HAP-1 (cell line): ENCODE measurements at regions not wholly inside any gene's neighbourhood (a gene's known extent, or its start where the extent isn't known, plus 50 kb on each side); places are given as distances from the start of the nearest gene placed in this dataset.
"Not testable (repeated sequence)": the region's sequence is repeated elsewhere in the genome, so short reads cannot be mapped to it uniquely, and the experiment has no call there.

Source experiments
- DNase-seq, 2 experiments: peaks; one replicate each; pipeline ENCODE4 v3.0.0-alpha.2; 2016 to 2020; ENCODE audit warnings: low spot score in 2 of 2
- H3K27me3 ChIP-seq: fragments of 250-450 bp; sonication (Bioruptor Pico); 2 replicates; pipeline ENCODE4 v1.5.1; 2020; ENCODE audit warnings: low read depth, mild to moderate bottlenecking, moderate library complexity
- H3K36me3 ChIP-seq: fragments of 250-450 bp; sonication (Bioruptor Pico); replicated peaks from 2 replicates; pipeline ENCODE4 v1.5.1; 2020; ENCODE audit warnings: mild to moderate bottlenecking
- H3K4me1 ChIP-seq: fragments of 250-450 bp; sonication (Bioruptor Pico); 2 replicates; pipeline ENCODE4 v1.5.1; 2020; ENCODE audit warnings: mild to moderate bottlenecking
- H3K4me3 ChIP-seq: fragments of 250-450 bp; sonication (Bioruptor Pico); 2 replicates; pipeline ENCODE4 v1.5.1; 2020; ENCODE audit warnings: mild to moderate bottlenecking, moderate library complexity
- H3K9me3 ChIP-seq: fragments of 250-450 bp; sonication (Bioruptor Pico); 2 replicates; pipeline ENCODE4 v1.5.1; 2020; ENCODE audit warnings: mild to moderate bottlenecking, moderate library complexity
- in situ Hi-C: fragments of 300-500 bp; cut with MboI; formaldehyde crosslinking; loops from 3 replicates; pipeline ENCODE4 v1.14.3; 2020; ENCODE audit warnings: low sequenced_read_pairs, inconsistent platforms, mixed read lengths

GRCh38 chr2:61677942-61678341, 139.8 kb upstream of the XPO1 start:
- in situ Hi-C loops: no loop called here
- no peaks in the 10 kb centered on the region; the same call in none of the 2 replicates for H3K9me3 ChIP-seq
- H3K27me3 ChIP-seq: no peaks in the 10 kb centered on the region
- no peaks in the 10 kb centered on the region for H3K4me1 ChIP-seq
- DNase-seq: no peak
- H3K36me3 ChIP-seq: no peaks in the 10 kb centered on the region
- no peak overlapping the region for H3K4me3 ChIP-seq

GRCh38 chr2:61677306-61677705, 139.2 kb upstream of the XPO1 start:
- H3K9me3 ChIP-seq: no peaks in the 10 kb centered on the region; the same call in none of the 2 replicates
- no peaks in the 10 kb centered on the region for H3K27me3 ChIP-seq
- DNase-seq: no peak
- H3K4me3 ChIP-seq: no peak overlapping the region
- no peaks in the 10 kb centered on the region for H3K36me3 ChIP-seq
- H3K4me1 ChIP-seq: peaks cover 1% of the 10 kb centered on the region
- in situ Hi-C loops: no loop called here

- no peaks in the 10 kb centered on the region for H3K36me3 ChIP-seq
- in situ Hi-C loops: no loop called here
Measured at GRCh38 chr2:61675204-61675603, 137.0 kb upstream of the XPO1 start.

DNA sequence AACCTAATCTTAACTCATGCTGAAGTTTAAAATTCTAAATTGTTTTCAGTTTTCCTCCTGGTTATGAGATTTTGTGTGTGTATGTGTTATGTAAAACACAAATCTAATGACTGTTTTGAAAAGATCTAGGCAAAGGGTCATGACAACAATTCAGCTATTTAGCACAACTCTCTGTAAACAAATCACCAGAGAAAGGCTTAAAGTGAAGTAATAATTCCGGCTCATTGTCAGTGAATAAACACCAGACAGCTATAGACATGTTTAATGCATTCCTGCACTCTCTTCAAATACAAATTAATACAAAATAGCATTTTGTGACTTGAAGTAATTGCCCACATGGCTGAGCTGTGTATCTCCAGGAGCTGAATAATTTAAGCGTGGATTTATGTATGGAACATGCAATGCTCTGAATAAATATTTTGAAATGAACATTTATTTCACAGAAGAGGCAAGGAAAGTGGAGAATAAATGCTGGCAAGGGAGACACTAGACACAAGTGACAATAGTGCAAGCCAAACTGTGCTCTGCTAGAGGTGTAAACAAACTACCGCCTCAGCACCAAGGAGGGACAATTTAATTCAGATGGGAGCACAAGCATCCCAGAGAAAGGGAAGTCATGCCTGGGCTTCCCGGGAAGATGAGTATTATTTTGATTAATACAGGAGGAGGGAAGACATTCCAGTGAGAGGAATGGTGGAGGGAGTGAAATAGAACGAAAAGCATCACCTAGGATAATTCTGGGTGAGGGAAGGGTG, 133.6 kb upstream of the XPO1 start:
- in situ Hi-C loops: no loop called here
- H3K36me3 ChIP-seq: no peaks in the 10 kb centered on the region
- peak overlapping the region; percentile 1 for H3K4me3 ChIP-seq
- peak; percentile 15 to 87 for DNase-seq
- peaks cover 20% of the 10 kb centered on the region for H3K4me1 ChIP-seq
- peaks cover 3% of the 10 kb centered on the region for H3K9me3 ChIP-seq
- H3K27me3 ChIP-seq: no peaks in the 10 kb centered on the region

More at GRCh38 chr2:61675204-61675603, 137.0 kb upstream of the XPO1 start:
- no peak for DNase-seq
- Histone ChIP-seq H3K4me3 (no peak overlapping the region), H3K9me3 (no peaks in the 10 kb centered on the region; the same call in none of the 2 replicates), H3K4me1 (peaks cover 17% of the 10 kb centered on the region), H3K27me3 (no peaks in the 10 kb centered on the region)

GRCh38 chr2:61670591-61671501, 132.7 kb upstream of the XPO1 start:
- no peaks in the 10 kb centered on the region for H3K27me3 ChIP-seq
- peaks cover 20% of the 10 kb centered on the region for H3K4me1 ChIP-seq
- peak; percentile 61 to 76 for DNase-seq
- H3K9me3 ChIP-seq: peaks cover 3% of the 10 kb centered on the region
- H3K4me3 ChIP-seq: peak overlapping the region; percentile 1
- in situ Hi-C loops: no loop called here
- no peaks in the 10 kb centered on the region for H3K36me3 ChIP-seq

DNA sequence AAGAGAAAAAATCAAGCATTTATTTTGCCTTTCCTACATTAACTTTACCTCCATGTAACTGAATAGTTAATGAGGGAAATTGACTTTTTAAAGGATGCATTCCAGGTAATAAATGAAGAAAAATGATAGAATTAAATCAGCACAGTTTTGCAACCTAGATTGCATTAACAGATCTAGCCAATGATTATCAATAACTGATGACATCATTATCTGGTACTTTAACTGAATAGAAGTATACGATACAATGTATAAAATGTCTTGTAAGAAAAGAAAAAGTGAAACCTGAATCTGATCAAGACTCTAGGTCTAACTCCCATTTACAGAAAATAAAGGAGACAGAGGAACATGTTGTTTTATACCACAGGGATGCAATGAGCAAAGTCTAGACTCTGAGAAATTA, 126.0 kb upstream of the XPO1 start:
- Histone ChIP-seq H3K9me3 (no peaks in the 10 kb centered on the region), H3K27me3 (no peaks in the 10 kb centered on the region), H3K36me3 (no peaks in the 10 kb centered on the region), H3K4me3 (no peak overlapping the region), H3K4me1 (no peaks in the 10 kb centered on the region)
- DNase-seq: no peak
- in situ Hi-C loops: loop anchor here (10.0 kb wide), 1 partner anchor 129 kb away; the partner anchor contains the start of gene XPO1

GRCh38 chr2:61662990-61663389, 124.8 kb upstream of the XPO1 start:
- Histone ChIP-seq H3K4me3 (no peak overlapping the region), H3K9me3 (no peaks in the 10 kb centered on the region), H3K27me3 (no peaks in the 10 kb centered on the region), H3K36me3 (no peaks in the 10 kb centered on the region), H3K4me1 (no peaks in the 10 kb centered on the region)
- in situ Hi-C loops: loop anchor here (10.0 kb wide), 1 partner anchor 128 kb away; the partner anchor contains the start of gene XPO1
- no peak for DNase-seq

- H3K9me3 ChIP-seq: no peaks in the 10 kb centered on the region
- no peak overlapping the region for H3K4me3 ChIP-seq
- no peaks in the 10 kb centered on the region for H3K36me3 ChIP-seq
- H3K4me1 ChIP-seq: no peaks in the 10 kb centered on the region
- in situ Hi-C loops: loop anchor here (10.0 kb wide), 1 partner anchor 126 kb away; the partner anchor contains the start of gene XPO1
- H3K27me3 ChIP-seq: no peaks in the 10 kb centered on the region
- DNase-seq: no peak
Measured at GRCh38 chr2:61660511-61661388, 122.6 kb upstream of the XPO1 start.

DNA sequence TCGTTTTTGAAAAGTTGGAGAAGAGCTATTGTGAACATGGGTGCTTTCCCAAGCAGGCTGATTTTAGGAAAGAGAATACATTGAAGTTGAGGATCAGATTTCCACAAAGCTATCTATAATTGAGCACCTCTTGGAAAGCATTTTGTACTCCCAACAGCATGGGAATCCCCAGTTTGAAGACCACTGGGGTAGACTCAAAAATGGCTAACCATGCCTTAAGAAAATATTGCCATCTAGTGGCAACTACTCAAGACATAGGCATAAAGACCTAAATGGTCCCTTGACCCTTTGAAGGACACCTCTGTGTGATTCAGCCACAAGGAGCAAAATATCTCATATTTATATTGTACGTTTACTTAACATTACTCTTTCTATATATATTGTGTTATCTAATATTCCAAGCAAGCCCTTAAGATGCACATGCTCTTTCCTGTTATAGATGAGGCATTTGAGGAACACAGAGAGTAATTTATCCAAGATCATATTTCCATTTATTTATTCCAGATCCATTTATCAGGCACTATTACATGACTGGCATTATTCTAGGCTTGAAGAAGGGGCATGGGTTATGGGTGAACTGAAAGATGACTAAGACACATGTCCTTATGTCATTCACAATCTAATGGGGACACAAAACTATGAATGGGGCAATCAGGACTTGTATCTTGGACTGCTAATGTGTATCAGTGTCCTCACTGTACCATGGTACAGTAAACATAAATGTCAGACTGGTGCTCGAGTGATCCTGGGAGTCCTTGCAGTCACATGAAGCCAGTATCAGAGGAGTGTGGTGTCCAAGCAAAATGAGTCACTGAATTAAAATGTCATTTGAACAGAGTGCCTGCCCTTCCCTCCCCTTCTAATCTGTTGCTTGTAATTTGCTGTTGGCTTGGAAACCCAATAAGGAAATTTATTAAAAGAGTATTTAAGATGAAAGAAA, 121.0 kb upstream of the XPO1 start:
- H3K36me3 ChIP-seq: no peaks in the 10 kb centered on the region
- H3K4me1 ChIP-seq: no peaks in the 10 kb centered on the region
- H3K27me3 ChIP-seq: no peaks in the 10 kb centered on the region
- no peaks in the 10 kb centered on the region for H3K9me3 ChIP-seq
- H3K4me3 ChIP-seq: no peak overlapping the region
- peak in 1 of 2 experiments; percentile 53 for DNase-seq
- in situ Hi-C loops: no loop called here

GRCh38 chr2:61649946-61650345, 111.8 kb upstream of the XPO1 start:
- H3K4me1 ChIP-seq, H3K27me3 ChIP-seq, in situ Hi-C loops, H3K36me3 ChIP-seq, H3K9me3 ChIP-seq, DNase-seq, H3K4me3 ChIP-seq: not testable (repeated sequence)

DNA sequence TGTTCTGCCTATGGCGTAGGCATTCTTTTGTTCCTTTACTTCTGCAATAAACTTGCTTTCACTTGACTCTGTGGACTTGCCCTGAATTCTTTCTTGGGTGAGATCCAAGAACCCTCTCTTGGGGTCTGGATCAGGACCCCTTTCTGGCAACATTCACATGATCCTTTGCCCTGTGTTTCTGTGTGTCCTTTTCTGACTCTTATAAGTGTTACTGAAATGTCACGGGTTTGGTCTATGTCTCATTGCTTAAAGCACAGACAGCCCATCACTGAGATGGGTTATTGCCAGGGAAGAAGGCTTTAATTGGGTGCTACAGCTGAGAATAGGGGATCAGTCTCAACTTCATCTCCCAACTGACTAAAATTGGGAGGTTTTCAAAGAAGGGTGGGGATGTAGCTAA, 110.9 kb upstream of the XPO1 start:
- in situ Hi-C loops: no loop called here
- Histone ChIP-seq H3K4me1 (no peaks in the 10 kb centered on the region), H3K27me3 (no peaks in the 10 kb centered on the region), H3K4me3 (no peak overlapping the region), H3K36me3 (no peaks in the 10 kb centered on the region), H3K9me3 (peaks cover 4% of the 10 kb centered on the region; the same call in 1 of the 2 replicates)
- no peak for DNase-seq

- DNase-seq: no peak
- H3K36me3 ChIP-seq: no peaks in the 10 kb centered on the region
- H3K4me3 ChIP-seq: no peak overlapping the region
- H3K9me3 ChIP-seq: peaks cover 4% of the 10 kb centered on the region; the same call in 1 of the 2 replicates
- no peaks in the 10 kb centered on the region for H3K27me3 ChIP-seq
- in situ Hi-C loops: no loop called here
- no peaks in the 10 kb centered on the region for H3K4me1 ChIP-seq
Measured at GRCh38 chr2:61647044-61647443, 108.9 kb upstream of the XPO1 start.
